ENCODE measurements at regions not wholly inside any gene's neighbourhood (a gene's known extent, or its start where the extent isn't known, plus 50 kb on each side); places are given as distances from the start of the nearest gene placed in this dataset.

GRCh38 chr10:58140691-58141347, 126.9 kb downstream of the IPMK start:
- no peak for DNase-seq

DNA sequence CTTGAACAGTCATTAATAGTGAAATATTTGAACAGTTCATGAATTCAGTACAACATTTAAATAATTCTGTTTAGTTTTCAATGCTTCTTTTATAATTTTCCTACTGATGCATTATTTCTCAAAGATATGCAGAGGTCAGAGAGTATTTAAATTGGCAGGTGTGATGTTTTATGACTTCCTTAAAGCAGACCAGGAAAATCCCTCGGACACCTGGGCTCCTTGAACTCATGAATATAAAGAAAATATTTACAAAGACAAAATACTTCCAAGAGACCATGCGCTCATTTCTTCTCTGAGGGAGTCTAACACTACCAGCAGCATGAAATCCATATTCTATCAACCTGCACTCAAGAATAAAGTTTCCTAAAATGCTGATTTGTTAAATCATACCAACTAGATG, 127.6 kb downstream of the IPMK start:
- no peak for DNase-seq

- DNase-seq: peak in 1 of 2 donors; percentile 78
These were observed 129.9 kb downstream of the IPMK start for GRCh38 chr10:58137813-58138212.

DNA sequence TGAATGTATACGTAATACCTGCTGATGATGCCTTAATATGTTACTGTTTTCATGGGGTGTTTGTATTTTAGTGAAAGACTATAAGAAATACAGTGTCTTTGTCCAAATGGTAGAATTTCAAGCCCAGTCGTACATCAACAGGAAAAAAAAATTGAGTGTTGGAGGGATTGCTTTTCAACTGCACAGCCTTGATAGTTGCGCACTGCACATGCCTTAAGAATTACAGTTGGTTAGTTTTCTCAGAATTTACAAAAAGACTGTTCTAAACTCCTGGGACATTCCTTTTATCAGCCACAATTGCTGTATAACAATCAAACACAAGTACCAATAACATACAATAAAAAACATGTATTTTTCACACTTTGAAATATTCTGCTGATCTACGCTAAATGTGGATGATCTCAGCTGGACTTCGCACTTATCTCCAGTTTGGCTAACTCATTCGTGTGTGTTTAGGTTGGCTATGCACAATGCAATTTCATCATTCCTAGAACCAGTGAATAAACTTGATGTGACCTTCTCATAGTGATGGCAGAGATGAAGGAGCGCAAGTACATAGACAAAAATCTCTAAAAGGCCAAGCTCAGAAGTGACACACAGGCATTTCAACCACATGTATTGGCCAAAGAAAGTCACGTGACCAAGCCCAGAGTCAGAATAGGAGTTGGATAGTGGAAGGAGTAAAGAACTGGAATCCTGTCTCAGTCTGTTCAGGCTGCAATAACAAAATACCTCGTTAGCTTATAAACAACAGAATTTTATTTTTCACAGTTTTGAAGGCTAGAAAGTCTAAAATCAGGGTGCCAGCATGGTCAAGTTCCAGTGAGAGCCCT, 152.3 kb downstream of the IPMK start:
- DNase-seq: no peak

- DNase-seq: no peak
These were observed 158.0 kb downstream of the IPMK start for GRCh38 chr10:58109731-58110130.

- DNase-seq: no peak
These were observed 160.2 kb downstream of the IPMK start for GRCh38 chr10:58107506-58107905.

- no peak for DNase-seq
These were observed 161.3 kb downstream of the IPMK start for GRCh38 chr10:58106211-58107035.

GRCh38 chr10:58104351-58104751, 163.3 kb downstream of the IPMK start:
- DNase-seq: no peak

- DNase-seq: no peak
These were observed 164.8 kb downstream of the IPMK start for GRCh38 chr10:58102897-58103296.

- DNase-seq: no peak
These were observed 166.0 kb downstream of the IPMK start for GRCh38 chr10:58101682-58102081.

DNA sequence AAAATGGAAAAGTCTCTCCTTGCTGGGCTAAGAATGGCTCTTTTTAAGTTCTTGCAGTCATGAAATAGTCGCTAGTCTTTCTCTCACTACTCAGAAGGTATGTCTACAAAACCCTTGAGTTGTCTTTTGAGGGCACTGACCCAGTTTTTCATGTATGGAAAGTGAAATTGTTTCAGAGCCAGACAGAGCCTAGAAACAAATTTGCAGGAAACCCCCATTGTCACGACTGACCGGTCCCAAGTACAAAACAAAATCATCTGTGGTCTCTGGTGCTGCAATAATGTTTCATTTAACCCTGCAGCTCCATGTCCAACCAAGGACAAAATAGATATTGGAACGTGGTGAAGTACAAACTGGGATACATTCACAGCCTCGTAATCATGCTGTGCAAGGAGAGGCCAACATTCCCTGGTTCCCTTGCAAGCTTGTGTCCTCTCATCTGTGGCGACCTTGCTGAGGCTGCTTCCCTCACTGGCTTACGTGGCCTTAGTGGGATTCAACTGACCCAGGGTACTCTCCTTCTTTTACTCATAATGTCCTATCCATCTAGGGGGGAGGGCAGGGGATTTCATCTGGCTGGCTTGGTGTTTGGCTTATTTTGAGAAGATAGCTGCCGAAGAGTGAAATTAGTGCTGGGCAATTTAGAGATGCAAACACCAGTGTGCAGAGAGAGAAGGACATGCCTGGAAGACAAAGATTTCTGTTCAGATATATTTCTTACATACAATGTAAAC, 172.5 kb downstream of the IPMK start:
- no peak for DNase-seq

GRCh38 chr10:58091886-58092285, 175.8 kb downstream of the IPMK start:
- no peak for DNase-seq

GRCh38 chr10:58089739-58090138, 178.0 kb downstream of the IPMK start:
- DNase-seq: no peak

GRCh38 chr10:58087896-58088295, 179.8 kb downstream of the IPMK start:
- DNase-seq: no peak

DNA sequence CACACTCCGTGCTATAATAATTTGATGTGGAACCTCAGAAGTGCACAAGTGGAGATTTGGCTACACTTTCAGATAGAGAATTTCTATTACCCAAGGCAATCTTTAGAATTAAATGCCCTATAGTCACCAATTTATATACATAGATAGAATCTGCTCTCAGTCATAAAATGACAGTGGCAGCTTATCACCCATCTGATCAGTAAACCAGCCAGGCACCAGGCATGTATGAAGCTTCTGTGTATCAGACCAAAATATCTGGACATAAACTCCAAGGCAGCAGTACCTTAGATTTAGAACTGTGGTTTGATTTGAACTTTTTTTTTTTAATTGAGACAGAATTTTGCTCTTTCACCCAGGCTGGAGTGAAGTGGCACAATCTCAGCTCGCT, 180.9 kb downstream of the IPMK start:
- DNase-seq: no peak

DNA sequence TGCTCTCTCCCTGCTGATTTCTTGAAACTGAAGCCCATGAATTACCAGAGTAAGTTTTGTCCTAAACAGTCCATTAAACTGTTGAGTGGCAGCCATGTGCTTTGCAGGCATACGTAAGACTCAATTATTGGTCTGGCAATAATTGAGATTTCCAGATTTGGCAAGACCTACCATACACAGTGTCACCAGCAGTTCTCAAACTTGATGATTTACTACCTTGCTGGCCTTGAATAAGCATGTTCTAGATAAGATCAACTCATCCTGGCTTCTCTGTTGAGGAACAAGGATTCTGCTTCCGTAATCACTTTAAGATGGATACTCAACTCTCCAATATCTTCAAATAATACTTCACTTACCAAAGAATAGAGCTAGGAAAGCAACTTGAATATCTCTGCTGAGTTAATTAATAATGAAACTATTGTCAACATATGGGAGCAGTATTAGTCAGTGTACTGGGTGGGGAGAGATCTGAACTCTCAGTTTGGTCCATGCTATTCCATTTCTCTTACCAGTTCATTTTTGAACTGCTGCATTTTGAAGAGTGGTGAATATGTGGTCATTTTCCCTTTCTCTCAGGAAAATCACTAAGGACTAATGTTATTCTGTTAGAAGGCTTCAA, 181.4 kb downstream of the IPMK start:
- no peak for DNase-seq

DNA sequence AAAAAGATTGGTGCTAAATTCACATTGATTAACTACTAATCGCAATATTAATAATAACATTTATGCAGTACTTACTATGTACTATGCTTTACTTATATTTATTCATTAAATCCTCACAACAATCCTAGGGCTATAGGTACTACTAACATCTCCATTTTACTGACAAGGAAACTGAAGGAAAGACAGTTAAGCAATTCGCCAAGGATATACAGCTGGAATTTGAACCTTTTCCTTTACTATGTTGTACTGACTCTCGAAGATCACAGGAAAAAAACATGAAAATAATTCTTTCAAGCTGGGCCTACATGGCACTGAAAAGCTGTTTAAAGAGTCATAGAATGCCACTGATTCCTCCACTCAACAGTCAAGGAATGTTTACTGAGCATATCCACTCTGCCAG, 185.4 kb downstream of the IPMK start:
- DNase-seq: no peak

DNA sequence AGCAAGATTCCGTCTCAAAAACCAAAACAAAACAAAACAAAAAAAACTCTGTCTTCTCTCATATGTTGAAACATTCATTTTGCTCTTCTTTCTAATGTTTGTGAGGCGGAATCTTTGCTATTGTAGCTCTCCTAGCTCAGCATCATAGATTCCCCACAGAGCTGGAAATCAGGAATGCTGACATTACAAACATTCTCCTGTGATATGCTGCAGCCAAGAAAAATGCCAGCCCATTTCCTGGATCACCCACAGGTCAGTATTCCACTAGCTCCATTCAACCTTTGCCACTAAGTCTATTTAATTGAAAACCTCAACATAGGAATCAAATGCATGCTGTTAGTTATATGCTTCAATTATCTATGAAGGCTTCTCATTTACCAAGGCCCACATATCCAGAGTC, 186.3 kb downstream of the IPMK start:
- DNase-seq: no peak

DNA sequence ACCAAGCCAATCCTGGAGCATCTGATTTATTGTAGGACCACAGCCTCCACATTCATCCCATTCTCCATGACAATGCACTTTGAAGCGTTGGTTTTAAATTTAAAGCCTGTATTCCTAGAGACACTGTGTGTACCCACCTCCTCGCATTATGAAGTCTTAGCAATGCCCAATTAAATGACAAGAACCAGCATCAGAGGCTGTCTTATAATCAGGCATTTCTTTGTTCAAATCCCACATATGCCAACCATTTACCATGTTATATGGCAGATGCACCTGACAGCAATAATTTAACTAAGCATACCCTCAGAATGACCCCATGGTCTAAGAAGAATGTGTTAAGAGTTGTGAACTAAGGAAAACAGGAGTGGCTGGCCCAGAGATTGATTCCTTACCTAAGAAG, 188.2 kb downstream of the IPMK start:
- DNase-seq: no peak

GRCh38 chr10:58072634-58073033, 195.1 kb downstream of the IPMK start:
- DNase-seq: no peak

DNA sequence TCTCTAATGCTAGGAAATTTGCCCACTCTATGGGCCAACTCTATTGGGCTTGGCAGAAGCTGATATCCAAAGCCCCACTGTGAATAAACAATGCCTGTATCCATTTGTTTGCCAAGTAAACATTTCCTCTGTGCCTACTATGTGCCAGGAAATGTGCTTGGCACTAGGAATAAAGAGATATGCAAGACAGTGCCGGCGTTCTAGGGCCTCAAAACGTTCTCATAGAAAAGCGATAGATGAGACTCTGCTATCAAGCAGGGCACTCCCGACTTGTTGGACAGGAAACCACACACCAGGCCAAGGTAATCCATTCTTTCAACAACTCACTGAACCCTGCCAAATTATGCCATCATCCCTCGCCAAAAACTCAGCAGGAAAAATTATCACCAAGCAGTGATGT, 196.7 kb downstream of the IPMK start:
- DNase-seq: no peak

- no peak for DNase-seq
These were observed 198.9 kb downstream of the IPMK start for GRCh38 chr10:58068809-58069208.

All from hippocampal formation (tissue), 2 donors.